SK-N-SH (cell line): ENCODE measurements at regions not wholly inside any gene's neighbourhood (a gene's known extent, or its start where the extent isn't known, plus 50 kb on each side); places are given as distances from the start of the nearest gene placed in this dataset.

ENCODE experiments used
- CTCF ChIP-seq: fragments of 200-600 bp; sonication (generic); IDR thresholded peaks from 2 replicates; pipeline ENCODE4 v1.6.1; 2017; ENCODE audit warnings: antibody characterized with exemption, mild to moderate bottlenecking, moderate library complexity
- GABPA ChIP-seq: IDR thresholded peaks from 2 replicates; pipeline ENCODE4 v1.4.0; 2012; ENCODE audit warnings: low read depth, mild to moderate bottlenecking
- NRF1 ChIP-seq: IDR thresholded peaks from 2 replicates; pipeline ENCODE4 v1.6.1; 2012; ENCODE audit warnings: low read depth, mild to moderate bottlenecking, low read length
- POLR2AphosphoS5 ChIP-seq: IDR thresholded peaks from 2 replicates; pipeline ENCODE4 v1.6.1; 2012; ENCODE audit warnings: low read depth, low read length
- RCOR1 ChIP-seq: fragments of 150-350 bp; IDR thresholded peaks from 2 replicates; pipeline ENCODE4 v1.6.1; 2017; ENCODE audit warnings: antibody characterized with exemption, low read length

- no peak for TF ChIP-seq RCOR1
- TF ChIP-seq GABPA: no peak
- no peak for TF ChIP-seq NRF1
- TF ChIP-seq CTCF: no peak
- TF ChIP-seq POLR2AphosphoS5: no peak
These were observed 1772.2 kb downstream of the MAT2B start for GRCh38 chr5:165277661-165278060.
